HAP-1 (cell line): ENCODE measurements at regions not wholly inside any gene's neighbourhood (a gene's known extent, or its start where the extent isn't known, plus 50 kb on each side); places are given as distances from the start of the nearest gene placed in this dataset.
"Not testable (repeated sequence)": the region's sequence is repeated elsewhere in the genome, so short reads cannot be mapped to it uniquely, and the experiment has no call there.

ENCODE experiments used
- DNase-seq, 2 experiments: peaks; one replicate each; pipeline ENCODE4 v3.0.0-alpha.2; 2016 to 2020; ENCODE audit warnings: low spot score in 2 of 2
- H3K27me3 ChIP-seq: fragments of 250-450 bp; sonication (Bioruptor Pico); 2 replicates; pipeline ENCODE4 v1.5.1; 2020; ENCODE audit warnings: low read depth, mild to moderate bottlenecking, moderate library complexity
- H3K36me3 ChIP-seq: fragments of 250-450 bp; sonication (Bioruptor Pico); replicated peaks from 2 replicates; pipeline ENCODE4 v1.5.1; 2020; ENCODE audit warnings: mild to moderate bottlenecking
- H3K4me1 ChIP-seq: fragments of 250-450 bp; sonication (Bioruptor Pico); 2 replicates; pipeline ENCODE4 v1.5.1; 2020; ENCODE audit warnings: mild to moderate bottlenecking
- H3K4me3 ChIP-seq: fragments of 250-450 bp; sonication (Bioruptor Pico); 2 replicates; pipeline ENCODE4 v1.5.1; 2020; ENCODE audit warnings: mild to moderate bottlenecking, moderate library complexity
- H3K9me3 ChIP-seq: fragments of 250-450 bp; sonication (Bioruptor Pico); 2 replicates; pipeline ENCODE4 v1.5.1; 2020; ENCODE audit warnings: mild to moderate bottlenecking, moderate library complexity
- in situ Hi-C: fragments of 300-500 bp; cut with MboI; formaldehyde crosslinking; loops from 3 replicates; pipeline ENCODE4 v1.14.3; 2020; ENCODE audit warnings: low sequenced_read_pairs, inconsistent platforms, mixed read lengths

DNA sequence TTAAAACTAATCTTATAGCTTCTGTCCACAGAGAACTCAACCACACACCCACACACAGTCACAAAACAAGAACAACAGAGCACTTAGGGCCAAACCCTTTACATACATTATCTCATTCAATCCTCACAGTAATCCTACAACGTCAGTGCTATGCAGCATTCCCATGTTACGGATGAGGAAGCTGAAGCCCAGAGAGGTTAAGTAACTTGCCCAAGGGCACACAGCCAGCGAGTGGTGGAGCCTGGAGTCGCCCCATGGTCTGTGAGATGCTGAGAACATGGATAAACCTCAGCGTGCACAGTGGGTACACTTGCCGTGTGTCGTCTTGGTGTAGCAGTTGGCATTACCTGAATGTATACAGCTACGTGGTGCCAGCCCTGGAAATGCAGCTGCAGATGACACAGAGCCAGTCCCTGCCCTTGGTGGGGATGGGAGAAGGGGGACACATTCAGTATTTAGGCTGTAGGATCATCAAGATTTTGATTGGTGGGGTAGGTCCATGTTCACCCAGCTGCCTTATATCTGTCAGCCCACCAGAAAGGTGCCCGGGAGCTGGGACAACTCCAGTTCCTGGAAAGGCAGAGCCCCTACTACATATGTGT lies 177.0 kb downstream of the IRF8 start:
- in situ Hi-C loops: no loop called here
- Histone ChIP-seq H3K4me3 (no peak overlapping the region), H3K4me1 (no peaks in the 10 kb centered on the region), H3K36me3 (no peaks in the 10 kb centered on the region), H3K27me3 (peaks cover 11% of the 10 kb centered on the region), H3K9me3 (no peaks in the 10 kb centered on the region)
- DNase-seq: no peak

DNA sequence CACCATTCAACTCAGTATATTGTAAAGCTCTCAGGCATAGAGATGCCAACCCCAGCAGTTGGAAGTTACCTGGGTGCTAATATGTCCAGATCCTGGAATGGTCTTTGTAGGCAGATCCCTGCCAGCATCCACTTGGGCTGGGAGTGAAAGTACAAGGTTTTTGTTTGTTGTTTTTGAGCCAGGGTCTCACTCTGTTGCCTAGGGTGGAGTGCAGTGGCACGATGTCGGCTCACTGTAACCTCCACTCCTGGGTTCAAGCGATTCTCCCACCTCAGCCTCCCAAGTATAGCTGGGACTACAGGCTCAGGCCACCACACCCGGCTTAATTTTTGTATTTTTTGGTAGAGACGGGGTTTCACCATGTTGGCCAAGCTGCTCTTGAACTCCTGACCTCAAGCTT lies 177.6 kb downstream of the IRF8 start:
- Histone ChIP-seq H3K9me3 (no peaks in the 10 kb centered on the region), H3K4me1 (no peaks in the 10 kb centered on the region), H3K4me3 (no peak overlapping the region), H3K36me3 (no peaks in the 10 kb centered on the region), H3K27me3 (peaks cover 14% of the 10 kb centered on the region)
- in situ Hi-C loops: no loop called here
- no peak for DNase-seq

DNA sequence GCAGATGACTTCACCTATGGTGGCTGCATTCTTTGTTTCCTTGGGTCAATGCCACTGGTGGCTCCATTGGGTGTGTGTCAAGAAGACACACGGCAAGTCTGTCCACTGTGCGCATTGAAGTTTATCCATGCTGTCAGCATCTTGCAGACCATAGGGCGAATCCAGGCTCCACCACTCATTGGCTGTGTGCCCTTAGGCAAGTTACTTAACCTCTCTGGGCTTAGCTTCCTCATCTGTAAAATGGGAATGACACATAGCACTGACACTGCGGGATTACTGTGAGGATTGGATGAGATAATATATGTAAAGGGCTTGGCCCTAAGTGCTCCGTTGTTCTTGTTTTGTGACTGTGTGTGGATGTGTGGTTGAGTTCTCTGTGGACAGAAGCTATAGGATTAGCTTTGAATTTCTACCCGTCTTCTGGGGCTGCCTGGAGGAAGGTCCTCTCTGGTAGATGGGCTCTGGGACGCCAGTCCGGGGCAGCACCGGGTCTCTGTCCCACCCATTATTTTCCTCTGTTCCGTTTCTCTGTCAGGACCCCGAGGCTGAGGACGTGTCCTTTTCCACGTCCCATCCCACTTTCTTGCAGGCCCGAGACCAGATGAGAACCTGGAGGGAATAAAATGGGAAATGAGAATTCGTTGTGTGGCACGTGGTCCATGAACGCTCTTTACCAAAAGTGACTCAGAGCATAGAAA lies 178.4 kb downstream of the IRF8 start:
- Histone ChIP-seq H3K9me3 (no peaks in the 10 kb centered on the region), H3K27me3 (peaks cover 15% of the 10 kb centered on the region), H3K4me1 (no peaks in the 10 kb centered on the region), H3K4me3 (no peak overlapping the region), H3K36me3 (no peaks in the 10 kb centered on the region)
- in situ Hi-C loops: no loop called here
- no peak for DNase-seq

DNA sequence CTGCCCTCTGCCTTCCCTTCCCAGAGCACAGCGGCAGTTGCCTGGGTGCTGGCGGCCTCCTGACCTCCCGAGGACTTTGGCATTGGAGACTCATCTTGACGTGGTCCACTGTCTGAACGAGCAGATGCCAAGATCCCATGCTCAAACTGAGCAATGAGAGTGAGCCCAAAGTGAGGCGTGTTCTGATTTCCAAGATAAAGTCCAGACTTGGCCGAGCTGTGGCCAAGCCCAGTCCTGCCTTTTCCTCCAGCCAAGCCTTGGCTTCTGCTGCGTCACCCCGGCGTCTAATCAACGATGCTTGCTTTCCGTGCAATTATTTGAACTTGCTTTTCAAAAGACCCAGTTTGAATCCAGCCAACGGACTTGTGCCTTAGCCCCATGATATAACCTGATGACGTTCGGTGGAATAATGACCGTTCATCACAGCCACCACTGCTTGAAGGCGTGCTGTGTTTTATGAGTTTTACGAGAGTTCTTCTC lies 179.2 kb downstream of the IRF8 start:
- H3K36me3 ChIP-seq: no peaks in the 10 kb centered on the region
- in situ Hi-C loops: no loop called here
- no peak for DNase-seq
- no peak overlapping the region for H3K4me3 ChIP-seq
- no peaks in the 10 kb centered on the region for H3K4me1 ChIP-seq
- H3K27me3 ChIP-seq: peaks cover 16% of the 10 kb centered on the region
- H3K9me3 ChIP-seq: no peaks in the 10 kb centered on the region

DNA sequence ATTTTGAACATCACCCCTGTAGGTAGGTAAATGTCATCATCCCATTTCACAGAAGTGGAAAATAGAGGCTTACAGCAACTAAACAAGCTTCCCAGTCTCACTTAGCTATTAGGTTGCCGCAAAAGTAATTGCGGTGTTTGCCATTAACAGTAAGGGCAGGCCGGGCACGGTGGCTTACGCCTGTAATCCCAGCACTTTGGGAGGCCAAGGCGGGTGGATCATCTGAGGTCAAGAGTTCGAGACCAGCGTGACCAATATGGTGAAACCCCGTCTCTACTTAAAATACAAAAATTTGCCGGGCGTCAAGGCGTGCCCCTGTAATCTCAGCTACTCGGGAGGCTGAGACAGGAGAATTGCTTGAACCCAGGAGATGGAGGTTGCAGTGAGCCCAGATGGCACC lies 179.7 kb downstream of the IRF8 start:
- in situ Hi-C loops, H3K36me3 ChIP-seq, H3K4me3 ChIP-seq, DNase-seq, H3K9me3 ChIP-seq, H3K4me1 ChIP-seq: not testable (repeated sequence)
- peaks cover 16% of the 10 kb centered on the region for H3K27me3 ChIP-seq

DNA sequence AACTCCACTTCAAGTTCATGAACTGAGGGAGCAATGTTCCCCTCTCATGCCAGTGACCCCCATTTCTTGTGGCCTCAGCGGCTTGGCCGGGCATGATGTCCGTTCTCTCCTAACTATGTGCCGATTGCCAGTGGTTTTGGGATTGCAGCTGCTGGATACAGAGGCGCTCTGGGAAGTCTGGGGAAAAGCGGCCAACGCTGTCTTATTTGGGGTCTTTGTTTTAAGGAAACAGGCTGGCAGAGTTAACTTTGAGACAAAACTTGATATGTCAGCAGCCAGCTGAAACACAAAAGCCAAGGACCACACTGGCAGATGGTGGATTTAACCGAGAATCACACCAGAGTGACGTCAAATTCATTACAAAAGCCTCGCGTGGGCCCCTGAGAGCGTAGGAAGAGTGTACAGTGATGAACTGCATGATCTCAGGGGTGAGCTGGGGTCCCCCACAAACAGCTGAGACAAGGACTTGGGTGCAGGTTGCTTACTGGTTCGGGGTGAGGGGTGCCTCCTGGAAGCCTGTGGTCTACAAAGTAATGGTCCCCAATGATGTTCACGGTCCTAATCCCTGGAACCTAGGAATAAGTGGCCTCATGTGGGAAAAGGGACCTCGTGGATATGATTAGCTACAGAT lies 180.4 kb downstream of the IRF8 start:
- no peaks in the 10 kb centered on the region for H3K36me3 ChIP-seq
- H3K4me1 ChIP-seq: no peaks in the 10 kb centered on the region
- DNase-seq: no peak
- no peak overlapping the region for H3K4me3 ChIP-seq
- H3K27me3 ChIP-seq: peaks cover 16% of the 10 kb centered on the region
- no peaks in the 10 kb centered on the region for H3K9me3 ChIP-seq
- in situ Hi-C loops: no loop called here

DNA sequence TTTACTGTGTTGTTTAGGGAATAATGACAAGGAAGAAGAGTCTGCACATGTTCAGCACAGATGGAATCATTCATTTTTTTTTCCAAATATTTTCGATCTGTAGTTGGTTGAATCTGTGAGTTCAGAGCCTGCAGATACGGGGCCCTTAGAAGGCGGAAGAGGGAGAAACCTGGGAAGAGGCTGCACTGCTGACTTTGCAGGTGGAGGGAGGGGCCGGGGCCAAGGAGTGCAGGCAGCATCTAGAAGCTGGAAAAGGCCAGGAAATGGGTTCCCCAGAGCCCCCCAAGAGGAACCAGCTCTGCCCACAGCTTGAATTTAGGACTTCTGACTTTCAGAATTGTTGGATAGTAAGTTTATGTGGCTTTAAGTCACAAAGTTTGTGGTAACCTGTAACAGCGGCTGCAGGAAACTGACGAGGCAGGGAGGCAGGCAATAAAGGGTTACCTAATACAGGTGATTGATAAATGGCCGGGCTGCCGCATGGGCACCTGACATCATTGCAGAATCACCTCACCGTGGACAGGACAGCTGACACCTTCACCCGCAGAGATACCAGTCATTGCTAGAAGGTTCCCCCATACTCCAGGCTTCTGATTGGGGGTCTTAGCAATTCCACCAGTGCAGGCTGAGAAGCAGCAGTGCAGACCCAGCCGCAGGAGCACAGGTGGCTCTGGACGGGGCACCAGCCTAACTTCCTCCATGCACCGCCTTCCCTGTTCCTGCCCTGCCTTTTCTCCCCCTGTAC lies 181.3 kb downstream of the IRF8 start:
- Histone ChIP-seq H3K36me3 (no peaks in the 10 kb centered on the region), H3K9me3 (no peaks in the 10 kb centered on the region), H3K4me1 (no peaks in the 10 kb centered on the region), H3K4me3 (no peak overlapping the region), H3K27me3 (peaks cover 16% of the 10 kb centered on the region)
- in situ Hi-C loops: no loop called here
- no peak for DNase-seq

DNA sequence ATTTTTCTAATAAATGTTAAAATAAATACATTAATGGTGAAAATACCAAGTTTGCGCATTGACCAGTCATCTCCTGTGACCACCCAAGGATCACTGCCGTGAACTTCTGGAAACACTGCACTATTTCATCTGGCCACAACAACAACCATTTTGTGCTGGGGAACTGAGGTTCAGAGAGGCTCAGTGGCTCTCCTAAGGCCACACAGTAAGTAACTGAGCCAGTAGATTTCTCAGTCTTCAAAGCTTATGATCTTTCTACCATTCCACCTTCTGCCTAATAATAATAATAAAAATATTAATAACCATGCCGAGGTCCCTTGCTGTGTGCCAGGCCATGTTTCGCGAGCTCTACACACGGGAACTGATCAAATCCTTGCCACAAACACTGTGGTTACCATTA lies 182.0 kb downstream of the IRF8 start:
- DNase-seq: no peak
- in situ Hi-C loops: no loop called here
- H3K27me3 ChIP-seq: peaks cover 16% of the 10 kb centered on the region

DNA sequence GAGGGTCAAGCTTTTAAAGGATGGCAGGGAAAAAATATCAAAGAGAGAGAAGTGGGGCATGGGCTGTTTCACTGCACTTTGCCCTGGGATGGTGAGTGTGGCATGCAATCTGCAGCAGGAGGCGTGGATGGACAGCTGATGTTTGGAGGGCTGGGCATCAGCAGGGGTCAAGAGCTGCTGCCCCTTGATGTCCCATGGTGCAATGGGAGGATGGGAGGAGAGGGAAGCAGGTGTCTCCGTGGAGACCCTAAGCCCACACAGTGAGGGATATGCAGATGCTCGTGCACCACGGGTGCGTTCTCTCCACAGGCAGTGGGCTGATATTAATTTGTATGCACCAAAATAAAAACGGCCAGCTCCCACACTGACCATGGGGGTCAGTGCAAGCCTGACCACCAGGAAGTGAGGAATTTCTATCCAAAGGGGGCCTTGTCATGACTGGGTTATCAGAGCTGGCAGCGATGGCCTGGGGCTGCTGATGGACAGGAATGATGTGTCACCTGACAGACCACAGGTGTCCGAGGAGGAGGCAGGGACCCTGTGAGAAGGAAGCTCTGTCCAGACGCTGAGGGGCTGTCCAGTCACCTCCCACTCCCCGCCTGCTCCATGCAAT lies 183.6 kb downstream of the IRF8 start:
- Histone ChIP-seq H3K4me1 (no peaks in the 10 kb centered on the region), H3K9me3 (no peaks in the 10 kb centered on the region), H3K36me3 (no peaks in the 10 kb centered on the region), H3K4me3 (no peak overlapping the region), H3K27me3 (peaks cover 16% of the 10 kb centered on the region)
- no peak for DNase-seq
- in situ Hi-C loops: no loop called here

More for the DNA sequence above, 182.0 kb downstream of the IRF8 start:
- no peak overlapping the region for H3K4me3 ChIP-seq
- H3K4me1 ChIP-seq: no peaks in the 10 kb centered on the region
- no peaks in the 10 kb centered on the region for H3K36me3 ChIP-seq
- no peaks in the 10 kb centered on the region for H3K9me3 ChIP-seq

DNA sequence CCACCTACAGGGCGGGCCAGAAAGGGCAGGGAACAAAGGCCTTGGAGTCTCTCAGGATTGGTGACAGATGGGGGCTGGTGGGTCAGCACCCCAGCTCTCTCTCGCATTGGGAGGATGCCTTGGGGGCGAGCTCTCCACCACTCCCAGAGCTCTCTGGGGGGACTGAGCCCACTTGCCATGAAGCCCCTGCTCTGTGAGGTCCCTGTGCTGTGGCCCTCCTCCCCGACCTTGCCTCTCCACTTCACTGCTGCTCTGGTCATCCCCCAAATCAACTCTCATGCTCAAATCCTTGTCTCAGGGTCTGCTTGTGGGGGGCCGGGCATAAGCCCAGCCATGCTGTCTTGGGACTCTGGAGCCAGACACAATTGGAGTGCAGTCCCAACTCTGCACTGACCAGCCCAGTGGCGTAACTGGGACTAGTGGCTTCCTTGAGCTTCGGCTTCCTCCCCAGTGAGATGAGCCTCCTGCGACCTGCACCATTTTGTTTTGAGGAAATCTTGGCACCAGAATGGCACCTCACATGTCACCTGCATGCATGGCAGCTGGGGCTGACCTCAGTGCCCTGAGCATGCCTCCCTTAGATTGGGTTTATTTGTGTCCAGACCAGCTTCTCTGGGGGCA lies 184.5 kb downstream of the IRF8 start:
- no peaks in the 10 kb centered on the region for H3K36me3 ChIP-seq
- in situ Hi-C loops: no loop called here
- H3K4me3 ChIP-seq: no peak overlapping the region
- no peaks in the 10 kb centered on the region for H3K9me3 ChIP-seq
- no peak for DNase-seq
- H3K27me3 ChIP-seq: peaks cover 16% of the 10 kb centered on the region
- no peaks in the 10 kb centered on the region for H3K4me1 ChIP-seq

DNA sequence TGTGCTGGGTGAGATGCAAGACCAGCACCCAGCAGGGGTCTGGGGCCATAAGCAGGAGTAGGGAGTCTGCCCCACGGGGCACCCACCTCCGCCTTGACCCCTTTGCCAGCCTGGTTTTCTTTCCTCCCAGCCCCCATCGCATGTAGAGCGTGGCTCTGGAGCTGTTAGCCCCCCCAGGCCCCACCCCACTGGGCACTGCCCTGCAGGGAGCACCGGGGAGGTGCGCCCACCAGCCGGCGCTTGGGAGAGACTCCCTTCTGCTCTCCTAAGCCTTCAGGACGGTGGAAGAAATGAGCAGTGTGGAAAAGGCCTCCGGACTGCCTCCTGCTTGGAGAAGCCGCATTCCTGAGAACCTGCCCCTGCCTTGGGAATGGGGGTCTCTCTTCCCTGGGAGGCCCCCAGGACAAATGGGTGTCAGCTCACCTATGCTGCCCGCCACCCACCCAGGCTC lies 186.2 kb downstream of the IRF8 start:
- Histone ChIP-seq H3K27me3 (peaks cover 10% of the 10 kb centered on the region), H3K4me1 (no peaks in the 10 kb centered on the region), H3K36me3 (no peaks in the 10 kb centered on the region), H3K9me3 (no peaks in the 10 kb centered on the region), H3K4me3 (no peak overlapping the region)
- no peak for DNase-seq
- in situ Hi-C loops: no loop called here

DNA sequence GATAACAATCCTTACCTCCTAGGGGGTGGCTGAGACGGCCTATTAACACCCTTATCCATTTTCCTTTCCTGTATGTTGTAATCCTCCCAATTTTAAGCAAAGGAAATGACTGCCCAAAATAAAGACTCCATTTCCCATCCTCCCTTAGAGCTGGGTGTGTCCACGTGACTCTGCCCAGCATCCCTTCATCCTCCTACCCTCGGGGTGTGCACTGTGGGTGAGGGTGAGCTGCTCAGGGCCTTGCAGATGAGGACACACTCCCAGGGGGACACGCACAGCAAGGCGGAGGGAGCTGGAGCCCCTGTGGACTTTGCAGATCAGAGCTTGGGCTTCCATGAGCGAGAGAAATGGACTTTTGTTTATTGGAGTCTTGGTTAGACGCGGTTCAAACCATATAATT lies 186.8 kb downstream of the IRF8 start:
- Histone ChIP-seq H3K9me3 (no peaks in the 10 kb centered on the region), H3K27me3 (peaks cover 5% of the 10 kb centered on the region; the same call in 1 of the 2 replicates), H3K4me3 (no peak overlapping the region), H3K36me3 (no peaks in the 10 kb centered on the region), H3K4me1 (no peaks in the 10 kb centered on the region)
- in situ Hi-C loops: no loop called here
- DNase-seq: no peak

DNA sequence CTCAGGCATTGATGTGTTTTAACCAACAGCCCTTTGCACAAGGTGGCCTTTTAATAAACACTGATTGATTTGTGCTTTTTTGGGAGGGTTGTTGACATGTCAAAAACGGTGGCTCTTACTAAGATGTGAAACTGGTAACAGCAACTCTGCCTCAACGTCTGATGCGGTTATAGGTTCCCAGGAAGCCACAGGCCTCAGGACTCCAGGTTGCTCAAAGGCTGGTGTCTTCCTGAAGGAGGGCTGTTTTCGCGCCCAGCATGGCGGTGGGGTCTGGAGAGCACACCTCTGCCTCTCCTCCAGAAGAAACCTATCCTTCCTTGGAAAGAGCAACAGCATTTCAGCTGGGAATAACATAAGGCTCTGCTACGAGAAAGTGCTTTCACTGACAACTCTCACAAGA lies 187.5 kb downstream of the IRF8 start:
- Histone ChIP-seq H3K27me3 (peaks cover 2% of the 10 kb centered on the region; the same call in 1 of the 2 replicates), H3K9me3 (no peaks in the 10 kb centered on the region), H3K4me3 (no peak overlapping the region), H3K36me3 (no peaks in the 10 kb centered on the region), H3K4me1 (no peaks in the 10 kb centered on the region)
- in situ Hi-C loops: no loop called here
- no peak for DNase-seq
